ENCODE measurements at regions not wholly inside any gene's neighbourhood (a gene's known extent, or its start where the extent isn't known, plus 50 kb on each side); places are given as distances from the start of the nearest gene placed in this dataset.

DNA sequence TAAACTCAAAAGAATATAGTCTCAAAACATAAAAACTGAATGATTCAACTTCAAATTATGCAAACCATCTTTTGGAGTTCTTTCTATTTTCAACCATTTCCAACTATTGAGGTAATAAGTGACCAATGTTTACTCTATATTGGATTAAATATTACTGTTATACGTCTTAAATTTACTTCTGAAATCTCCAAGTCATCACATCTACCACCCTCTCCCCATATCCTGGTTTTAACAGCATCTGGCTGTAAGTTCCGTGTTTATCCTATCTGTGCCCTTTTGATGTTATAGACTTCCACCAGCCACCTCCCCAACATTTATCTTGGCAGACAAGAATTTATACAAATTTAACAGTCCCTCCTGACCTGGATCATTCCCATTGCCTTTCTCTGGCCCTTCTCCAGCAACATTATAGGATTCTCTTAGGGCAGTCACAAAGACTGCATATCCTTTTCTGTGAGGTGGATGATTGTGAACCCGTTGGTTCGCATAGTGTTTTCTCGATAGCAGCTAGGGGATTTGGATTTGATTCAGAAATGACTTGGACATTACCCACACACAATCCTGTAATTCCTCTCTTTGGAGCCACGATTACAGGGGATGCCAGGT, 313.4 kb upstream of the FMN2 start:
- TF ChIP-seq SRSF3 (IDR thresholded peaks at IDR 0.05; ENCODE audit: insufficient read depth, low read length) (no peak), HDGF (IDR thresholded peaks at IDR 0.05) (no peak)
- TF ChIP-seq, protein P1, sequence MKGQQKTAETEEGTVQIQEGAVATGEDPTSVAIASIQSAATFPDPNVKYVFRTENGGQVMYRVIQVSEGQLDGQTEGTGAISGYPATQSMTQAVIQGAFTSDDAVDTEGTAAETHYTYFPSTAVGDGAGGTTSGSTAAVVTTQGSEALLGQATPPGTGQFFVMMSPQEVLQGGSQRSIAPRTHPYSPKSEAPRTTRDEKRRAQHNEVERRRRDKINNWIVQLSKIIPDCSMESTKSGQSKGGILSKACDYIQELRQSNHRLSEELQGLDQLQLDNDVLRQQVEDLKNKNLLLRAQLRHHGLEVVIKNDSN (CRISPR knock-in tag; IDR thresholded peaks at IDR 0.05) = no peak

All from K562 (cell line).